Natural killer cell (primary cell): ENCODE measurements at regions not wholly inside any gene's neighbourhood (a gene's known extent, or its start where the extent isn't known, plus 50 kb on each side); places are given as distances from the start of the nearest gene placed in this dataset.
"Not testable (repeated sequence)": the region's sequence is repeated elsewhere in the genome, so short reads cannot be mapped to it uniquely, and the experiment has no call there.

ENCODE experiments used
- ATAC-seq, 3 donors: fragments of 150-1000 bp in 2 of 3; fragments of 200-7000 bp in 1 of 3; cut with Tn5 transposase; 1 replicate in 1 of 3; 2 replicates in 2 of 3; pipeline ENCODE4 v1.10.0; 2021; ENCODE audit warnings: mild to moderate bottlenecking in 2 of 3, moderate library complexity in 2 of 3
- DNase-seq, 2 donors: peaks; one replicate each; pipeline versions ENCODE4 v3.0.0 to v3.0.0-alpha.2; 2013 to 2021; ENCODE audit warnings: mixed read lengths in 1 of 2
- H3K27ac ChIP-seq: one replicate; pipeline ENCODE4 v1.5.1; 2013; ENCODE audit warnings: mild to moderate bottlenecking, low read length
- H3K27me3 ChIP-seq: one replicate; pipeline ENCODE4 v1.6.1; 2013; ENCODE audit warnings: low read length; ENCODE audit not compliant: control insufficient read depth, insufficient read depth
- H3K36me3 ChIP-seq: one replicate; pipeline ENCODE4 v1.6.1; 2013; ENCODE audit warnings: low read length; ENCODE audit not compliant: control insufficient read depth, insufficient read depth
- H3K4me1 ChIP-seq: one replicate; pipeline ENCODE4 v1.6.1; 2013; ENCODE audit warnings: low read length; ENCODE audit not compliant: control insufficient read depth, insufficient read depth
- H3K4me3 ChIP-seq: one replicate; pipeline ENCODE4 v1.5.1; 2013; ENCODE audit warnings: low read length
- H3K9me3 ChIP-seq: one replicate; pipeline ENCODE4 v1.6.1; 2013; ENCODE audit warnings: low read length; ENCODE audit not compliant: control insufficient read depth, insufficient read depth
- H3K27ac Mint-ChIP-seq, 2 donors: one replicate each; pipeline ENCODE4 v1.8.0; 2022; ENCODE audit warnings: mild to moderate bottlenecking in 2 of 2, mixed read lengths in 2 of 2, moderate library complexity in 1 of 2
- H3K27me3 Mint-ChIP-seq, 2 donors: one replicate each; pipeline ENCODE4 v1.8.0; 2022; ENCODE audit warnings: low read depth in 2 of 2, mixed read lengths in 2 of 2
- H3K36me3 Mint-ChIP-seq: one replicate; pipeline ENCODE4 v1.8.0; 2022; ENCODE audit warnings: mixed read lengths
- H3K4me1 Mint-ChIP-seq, 2 donors: one replicate each; pipeline ENCODE4 v1.8.0; 2022; ENCODE audit warnings: mixed read lengths in 2 of 2
- H3K4me3 Mint-ChIP-seq: one replicate; pipeline ENCODE4 v1.8.0; 2022; ENCODE audit warnings: mild to moderate bottlenecking, moderate library complexity, mixed read lengths
- H3K9me3 Mint-ChIP-seq, 2 donors: one replicate each; pipeline ENCODE4 v1.8.0; 2022; ENCODE audit warnings: mixed read lengths in 2 of 2
- CTCF ChIP-seq: fragments of 200-600 bp; IDR thresholded peaks from one replicate; pipeline ENCODE4 v1.8.0; 2022; ENCODE audit warnings: antibody characterized with exemption
- WGBS: methylation state at CpG from one replicate; pipeline ENCODE4 v1.1.7; 2013; ENCODE audit warnings: missing lambda C conversion rate; ENCODE audit not compliant: insufficient coverage; 5-methylcytosine and 5-hydroxymethylcytosine counted together
- intact Hi-C: fragments of 100-400 bp; cut with micrococcal nuclease; formaldehyde crosslinking; loops from one replicate; pipeline ENCODE4 v1.14.2; 2022

GRCh38 chr6:6872459-6873344 lies 235.1 kb upstream of the RREB1 start:
- H3K27me3 ChIP-seq, result no peaks in the 10 kb centered on the region
- H3K4me3 Mint-ChIP-seq, result no peak overlapping the region
- WGBS, result 93% methylated on average over 4 of the region's 7 CpGs
- no peak overlapping the region for H3K4me3 ChIP-seq
- no peaks in the 10 kb centered on the region for H3K4me1 ChIP-seq
- DNase-seq (no peak), ATAC-seq (no peak)
- H3K9me3 ChIP-seq, result no peaks in the 10 kb centered on the region
- TF ChIP-seq CTCF, result no peak
- no peaks in the 10 kb centered on the region for H3K36me3 ChIP-seq
- no peaks in the 10 kb centered on the region for H3K9me3 Mint-ChIP-seq
- no peaks in the 10 kb centered on the region for H3K36me3 Mint-ChIP-seq
- H3K27ac Mint-ChIP-seq, result no peak overlapping the region
- H3K27ac ChIP-seq, result no peak overlapping the region
- H3K27me3 Mint-ChIP-seq, result no peaks in the 10 kb centered on the region
- no peaks in the 10 kb centered on the region for H3K4me1 Mint-ChIP-seq
- intact Hi-C loops, result no loop called here

- H3K27ac Mint-ChIP-seq, result no peak overlapping the region
- ATAC-seq, result no peak
- H3K36me3 Mint-ChIP-seq, result no peaks in the 10 kb centered on the region
- Histone ChIP-seq H3K27ac (no peak overlapping the region), H3K4me1 (no peaks in the 10 kb centered on the region), H3K4me3 (no peak overlapping the region), H3K36me3 (no peaks in the 10 kb centered on the region), H3K27me3 (no peaks in the 10 kb centered on the region), H3K9me3 (no peaks in the 10 kb centered on the region)
- H3K27me3 Mint-ChIP-seq, result no peaks in the 10 kb centered on the region
- 78% methylated on average over 6 of the region's 6 CpGs for WGBS
- H3K9me3 Mint-ChIP-seq, result no peaks in the 10 kb centered on the region
- intact Hi-C loops, result no loop called here
- no peak for DNase-seq
- no peak for TF ChIP-seq CTCF
- no peak overlapping the region for H3K4me3 Mint-ChIP-seq
- H3K4me1 Mint-ChIP-seq, result no peaks in the 10 kb centered on the region
Observed at GRCh38 chr6:6873778-6874177, 234.0 kb upstream of the RREB1 start.

- WGBS, result 83% methylated on average over 5 of the region's 5 CpGs
- Mint-ChIP-seq H3K4me3 (no peak overlapping the region), H3K36me3 (no peaks in the 10 kb centered on the region), H3K27me3 (no peaks in the 10 kb centered on the region), H3K4me1 (no peaks in the 10 kb centered on the region), H3K9me3 (no peaks in the 10 kb centered on the region), H3K27ac (no peak overlapping the region)
- Histone ChIP-seq H3K27me3 (no peaks in the 10 kb centered on the region), H3K27ac (no peak overlapping the region), H3K4me3 (no peak overlapping the region), H3K36me3 (no peaks in the 10 kb centered on the region), H3K9me3 (no peaks in the 10 kb centered on the region), H3K4me1 (no peaks in the 10 kb centered on the region)
- intact Hi-C loops, result no loop called here
- DNase-seq (no peak), ATAC-seq (no peak)
- TF ChIP-seq CTCF, result no peak
Observed at GRCh38 chr6:6875818-6876470, 231.8 kb upstream of the RREB1 start.

GRCh38 chr6:6877792-6878191 lies 230.0 kb upstream of the RREB1 start:
- H3K4me1 ChIP-seq, H3K36me3 ChIP-seq, H3K27me3 ChIP-seq, H3K4me1 Mint-ChIP-seq, ATAC-seq, H3K36me3 Mint-ChIP-seq, H3K27me3 Mint-ChIP-seq, H3K4me3 ChIP-seq, H3K9me3 ChIP-seq, H3K9me3 Mint-ChIP-seq, H3K4me3 Mint-ChIP-seq, H3K27ac ChIP-seq, intact Hi-C loops, H3K27ac Mint-ChIP-seq, DNase-seq: not testable (repeated sequence)
- 88% methylated on average over 2 of the region's 5 CpGs for WGBS
